Iris pigment epithelial cell (primary cell): ENCODE measurements at regions not wholly inside any gene's neighbourhood (a gene's known extent, or its start where the extent isn't known, plus 50 kb on each side); places are given as distances from the start of the nearest gene placed in this dataset.
"Not testable (repeated sequence)": the region's sequence is repeated elsewhere in the genome, so short reads cannot be mapped to it uniquely, and the experiment has no call there.

ENCODE experiments used
- DNase-seq: peaks from one replicate; pipeline ENCODE4 v3.0.0-alpha.2; 2011; ENCODE audit warnings: low read depth

DNA sequence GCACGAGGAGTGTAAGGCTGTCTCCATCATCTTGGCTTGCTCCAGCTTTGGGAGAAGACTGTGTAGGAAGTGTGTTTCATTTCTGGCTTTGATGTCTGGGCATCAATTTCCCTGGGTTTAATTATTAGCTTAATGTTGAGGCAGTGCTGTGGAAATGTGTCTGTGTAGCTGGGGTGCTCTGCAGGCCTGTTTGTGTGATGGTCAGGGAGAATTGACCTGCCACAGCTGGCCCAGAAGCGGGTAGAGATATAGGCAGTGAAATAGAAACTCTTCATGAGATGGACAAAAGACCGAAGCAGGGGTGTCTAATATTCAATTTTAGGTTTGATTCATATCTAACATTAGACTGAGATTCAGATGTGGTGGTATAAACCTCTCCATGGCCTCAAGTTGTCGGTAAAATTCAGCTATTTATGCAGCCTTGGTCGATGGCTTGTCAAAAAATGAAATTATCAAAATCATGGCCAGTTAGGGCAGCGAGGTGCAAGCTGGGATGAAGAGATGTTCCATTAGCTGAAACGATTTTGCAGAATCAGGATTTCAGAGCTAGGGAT is 95.3 kb upstream of the SNX9 start:
- no peak for DNase-seq

DNA sequence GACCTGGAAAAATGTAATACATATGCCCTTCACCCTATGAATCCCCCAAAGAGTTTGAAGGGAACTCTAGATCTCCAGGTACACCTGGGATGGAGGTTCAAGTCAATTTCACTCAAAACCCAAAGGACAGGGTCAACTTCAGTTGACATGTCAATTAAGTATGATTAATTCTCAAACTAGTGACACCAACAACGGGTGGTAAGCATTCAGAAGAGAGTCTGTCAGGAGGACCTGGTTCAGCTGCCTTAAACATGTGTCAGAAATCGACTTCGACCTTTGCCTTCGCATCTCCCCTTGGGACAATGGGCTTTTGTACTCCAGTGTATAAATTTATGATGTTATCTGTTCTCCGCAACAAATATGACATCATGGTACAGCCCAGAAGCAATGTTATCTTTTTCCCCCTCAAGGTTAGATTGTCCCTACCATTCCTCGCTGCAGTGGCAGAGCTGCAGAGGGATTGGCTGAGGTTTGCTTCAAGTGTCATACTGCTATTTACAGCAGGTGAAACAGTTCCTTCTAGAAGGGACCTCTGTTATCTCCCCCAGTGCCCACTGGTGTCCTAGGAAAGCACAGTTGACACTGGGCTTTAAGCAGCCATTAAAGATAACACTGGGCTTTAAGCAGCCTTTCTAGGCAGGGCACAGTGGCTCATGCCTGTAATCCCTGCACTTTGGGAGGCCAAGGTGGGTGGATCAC is 94.7 kb upstream of the SNX9 start:
- no peak for DNase-seq

DNA sequence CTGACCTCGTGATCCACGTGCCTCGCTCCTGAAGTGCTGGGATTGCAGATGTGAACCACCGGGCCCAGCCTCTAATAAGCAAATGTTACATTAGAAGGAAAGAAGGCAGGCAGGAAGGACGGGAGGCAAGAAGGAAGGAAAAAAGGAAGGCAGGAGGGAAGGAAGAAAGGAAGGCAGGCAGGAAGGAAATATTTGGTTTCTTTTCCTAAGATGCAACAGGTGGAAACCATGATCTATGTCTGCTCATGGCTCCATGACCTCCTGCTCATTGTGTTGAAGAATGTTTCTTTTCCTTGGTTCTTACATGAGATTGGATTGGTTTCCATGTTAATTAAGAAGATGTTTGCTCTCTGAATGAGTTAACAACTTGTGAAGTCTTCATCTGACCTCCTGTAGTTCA is 91.8 kb upstream of the SNX9 start:
- no peak for DNase-seq

DNA sequence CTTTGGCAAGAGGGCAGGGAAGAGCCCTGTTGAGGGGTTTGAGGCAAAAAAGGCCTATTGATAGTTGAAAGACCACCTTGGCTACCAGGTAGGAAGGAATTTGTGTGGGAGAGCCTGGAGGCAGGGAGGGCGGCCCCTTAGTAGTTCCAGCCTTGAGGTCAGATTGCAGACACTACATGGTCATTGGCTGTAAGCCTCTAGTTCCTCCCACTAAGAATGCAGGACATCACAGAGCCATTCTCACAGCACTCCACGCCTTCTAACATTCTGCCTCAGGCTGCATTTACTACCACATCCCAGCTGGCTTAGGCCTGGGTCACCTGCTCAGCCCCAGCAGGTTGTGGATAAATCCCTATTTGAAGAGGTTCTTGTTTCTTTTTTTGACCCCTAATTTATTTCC is 91.0 kb upstream of the SNX9 start:
- DNase-seq: no peak

DNA sequence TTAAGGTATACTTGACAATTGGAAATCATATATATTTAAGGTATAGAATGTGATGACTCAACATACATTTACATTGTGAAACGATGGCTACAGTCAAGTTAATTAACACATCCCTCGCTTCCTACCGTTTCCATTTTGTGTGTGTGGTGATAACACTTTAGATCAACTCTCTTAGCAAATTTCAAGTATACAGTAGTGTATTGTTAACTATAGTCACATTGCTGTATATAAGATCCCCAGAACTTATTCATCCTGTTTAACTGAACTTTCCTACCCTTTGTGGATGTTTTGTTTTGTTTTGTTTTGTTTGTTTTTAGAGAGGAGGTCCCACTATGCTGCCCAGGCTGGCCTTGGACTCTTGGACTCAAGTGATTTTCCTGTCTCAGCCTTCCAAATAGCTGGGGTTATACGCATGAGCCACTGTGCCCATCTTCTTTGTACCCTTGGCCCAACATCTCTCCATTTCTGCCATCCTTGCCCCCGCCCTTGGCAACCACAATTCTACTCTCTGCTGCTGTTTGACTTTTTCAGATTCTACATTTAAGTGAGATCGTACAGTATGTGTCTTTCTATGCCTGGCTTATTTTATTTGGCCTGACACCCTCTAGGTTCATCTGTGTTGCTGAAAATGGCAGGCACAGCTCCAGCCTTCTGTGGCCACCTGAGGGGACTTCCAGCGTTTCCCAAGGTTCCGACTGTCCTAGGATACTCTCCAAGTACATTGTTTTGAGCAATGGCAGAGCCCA is 90.5 kb upstream of the SNX9 start:
- no peak for DNase-seq

DNA sequence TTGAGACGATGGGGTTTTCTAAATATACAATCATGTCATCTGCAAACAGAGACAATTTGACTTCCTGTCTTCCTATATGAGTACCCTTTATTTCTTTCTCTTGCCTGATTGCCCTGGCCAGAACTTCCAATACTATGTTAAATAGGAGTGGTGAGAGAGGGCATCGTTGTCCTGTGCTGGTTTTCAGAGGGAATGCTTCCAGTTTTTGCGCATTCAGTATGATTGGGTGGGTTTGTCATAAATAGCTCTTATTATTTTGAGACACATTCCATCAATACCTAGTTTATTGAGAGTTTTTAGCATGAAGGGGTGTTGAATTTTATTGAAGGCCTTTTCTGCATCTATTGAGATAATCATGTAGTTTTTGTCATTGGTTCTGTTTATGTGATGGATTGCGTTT is 86.5 kb upstream of the SNX9 start:
- DNase-seq: not testable (repeated sequence)

DNA sequence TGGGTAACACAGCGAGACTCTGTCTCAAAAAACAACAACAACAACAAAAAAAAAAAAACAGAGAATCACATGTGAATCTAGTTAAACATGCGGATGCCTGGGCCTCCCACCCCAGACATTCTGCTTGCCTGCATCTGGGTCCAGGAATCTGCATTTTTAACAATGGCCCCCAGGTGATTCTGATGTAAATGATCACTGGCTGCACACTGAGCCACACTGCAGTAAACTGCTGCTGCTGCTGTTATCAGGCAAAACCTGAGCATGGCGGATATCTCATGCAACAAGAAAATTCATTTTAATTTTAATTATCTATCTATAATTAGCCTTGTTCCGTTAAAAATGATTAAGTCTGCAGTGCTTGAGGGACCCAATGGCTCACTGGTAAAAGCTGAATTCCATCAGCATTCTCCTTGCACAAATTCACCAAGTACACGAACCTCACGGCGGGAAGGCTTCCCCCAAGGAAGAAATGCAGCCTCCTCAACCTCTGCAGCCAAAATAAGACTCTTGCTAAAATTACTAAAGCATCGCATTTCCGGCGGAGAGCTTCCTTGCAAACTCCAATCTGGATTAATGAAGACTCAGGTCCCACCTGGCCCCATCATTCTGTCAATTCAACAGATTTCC is 81.6 kb upstream of the SNX9 start:
- no peak for DNase-seq

DNA sequence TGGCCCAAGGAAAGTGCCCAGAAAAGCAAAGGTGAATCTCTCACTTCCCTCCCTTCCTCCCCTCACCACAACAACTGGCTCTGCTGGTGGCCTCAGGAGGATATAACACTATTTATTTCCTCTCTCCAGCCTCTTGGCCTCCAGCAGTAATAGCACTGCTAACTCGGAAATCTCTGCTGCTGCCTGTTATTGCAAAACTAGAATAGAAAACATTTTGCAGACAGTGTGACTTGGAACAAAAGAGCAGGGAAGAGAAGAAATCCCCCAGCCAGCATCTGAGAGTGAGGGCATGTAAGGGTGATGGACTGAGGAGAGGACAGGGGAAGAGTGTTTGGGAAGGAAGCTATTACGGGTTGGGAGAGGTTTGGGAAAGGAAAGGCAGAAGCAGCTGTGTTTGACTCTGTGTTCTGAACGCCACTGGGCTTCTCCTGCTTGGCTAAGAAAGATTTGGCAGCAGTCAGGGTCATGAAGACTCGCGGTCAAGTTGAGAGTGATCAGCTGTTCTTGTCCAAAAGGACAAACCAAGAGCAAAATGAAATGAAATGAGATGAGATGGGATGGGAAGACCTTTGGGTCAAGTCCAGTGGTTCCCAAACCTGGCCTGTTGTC is 81.0 kb upstream of the SNX9 start:
- no peak for DNase-seq

DNA sequence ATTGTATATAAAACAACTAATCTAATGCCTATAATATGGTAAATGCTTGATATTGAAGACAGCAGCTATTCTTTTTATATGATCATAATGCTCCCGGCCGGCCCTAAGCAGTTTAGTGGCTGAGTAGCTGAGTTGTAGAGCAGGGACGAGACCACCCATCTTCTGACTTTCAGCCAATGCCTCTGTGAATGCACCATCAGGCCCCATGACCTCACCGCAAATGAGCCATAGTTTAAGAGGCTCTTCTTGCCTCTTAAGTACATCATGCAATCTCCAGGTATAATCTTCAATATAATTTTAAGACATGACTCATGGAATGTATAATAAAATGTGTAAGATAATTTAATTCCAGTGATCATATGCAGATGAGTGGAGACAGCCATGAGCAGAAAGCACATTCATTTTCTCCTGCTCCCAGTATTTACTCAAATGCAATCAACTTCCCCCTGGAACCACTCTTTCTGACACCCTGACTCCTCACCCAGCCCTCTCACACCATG is 78.9 kb upstream of the SNX9 start:
- DNase-seq: no peak

DNA sequence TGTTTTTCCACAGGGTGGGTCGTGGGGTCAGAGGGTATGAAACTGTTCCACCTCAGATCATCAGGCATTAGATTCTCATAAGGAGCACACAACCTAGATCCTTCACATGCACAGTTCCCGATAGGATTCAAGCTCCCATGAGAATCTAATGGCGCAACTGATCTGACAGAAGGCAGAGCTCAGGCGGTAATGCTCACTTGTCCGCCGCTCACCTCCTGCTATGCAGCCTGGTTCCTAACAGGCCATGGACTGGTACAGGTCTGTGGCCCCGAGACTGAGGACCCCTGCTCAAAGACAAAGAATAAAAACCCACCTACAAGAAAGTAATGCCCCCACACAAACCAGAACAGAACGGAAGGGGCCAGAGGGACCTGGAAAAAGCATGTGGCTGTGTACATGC is 76.1 kb upstream of the SNX9 start:
- no peak for DNase-seq

DNA sequence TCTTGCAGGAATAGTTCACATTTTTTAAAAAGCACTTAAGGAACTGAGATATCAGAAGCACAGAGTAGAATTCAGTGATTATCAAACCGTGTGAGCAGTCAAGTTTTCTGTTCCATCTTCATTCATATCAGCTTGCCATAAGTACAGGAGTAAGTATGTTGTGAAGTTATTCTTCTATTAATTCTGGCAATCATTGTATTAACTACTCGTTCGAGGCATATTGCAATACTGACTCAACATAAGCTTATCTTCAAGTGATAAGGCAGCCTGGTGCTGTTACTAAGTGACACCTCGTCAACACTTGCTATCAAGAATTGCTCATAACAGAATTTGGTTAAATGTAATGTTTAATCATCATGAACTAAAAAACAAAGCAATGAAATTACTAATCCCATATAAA is 75.7 kb upstream of the SNX9 start:
- DNase-seq: peak; percentile 38

DNA sequence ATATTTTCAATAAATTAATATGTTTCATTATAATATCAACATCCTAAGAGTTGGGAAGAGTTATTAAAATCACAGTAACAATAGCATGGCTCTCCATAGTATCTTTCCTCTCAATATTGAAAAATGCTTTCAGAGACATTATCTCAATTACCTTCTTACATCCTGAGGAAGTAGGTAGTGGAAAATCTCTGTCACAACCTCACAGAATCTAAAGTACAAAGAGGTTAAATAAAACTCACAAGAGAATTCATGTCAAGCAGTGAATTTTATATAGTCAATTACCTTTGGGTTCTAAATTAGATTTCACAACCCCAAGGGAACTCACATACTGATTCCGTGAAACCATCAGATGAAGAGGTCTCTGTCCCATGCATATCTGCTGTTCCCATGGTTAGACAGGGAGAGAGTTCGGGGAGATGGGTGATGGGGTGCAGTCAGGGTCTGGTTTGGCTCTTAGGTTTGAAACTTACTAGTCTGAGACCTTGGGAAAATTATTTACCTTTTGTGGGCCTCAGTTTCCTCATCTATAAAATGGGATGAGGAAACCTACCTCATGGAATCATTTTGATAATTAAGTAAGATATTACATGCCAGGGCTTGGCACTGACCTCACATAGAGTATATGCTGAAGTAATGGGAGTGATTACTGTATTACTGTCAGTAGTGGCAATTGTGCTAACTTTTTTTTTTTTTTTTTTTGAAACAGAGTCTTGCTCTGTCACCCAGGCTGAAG is 74.0 kb upstream of the SNX9 start:
- no peak for DNase-seq

DNA sequence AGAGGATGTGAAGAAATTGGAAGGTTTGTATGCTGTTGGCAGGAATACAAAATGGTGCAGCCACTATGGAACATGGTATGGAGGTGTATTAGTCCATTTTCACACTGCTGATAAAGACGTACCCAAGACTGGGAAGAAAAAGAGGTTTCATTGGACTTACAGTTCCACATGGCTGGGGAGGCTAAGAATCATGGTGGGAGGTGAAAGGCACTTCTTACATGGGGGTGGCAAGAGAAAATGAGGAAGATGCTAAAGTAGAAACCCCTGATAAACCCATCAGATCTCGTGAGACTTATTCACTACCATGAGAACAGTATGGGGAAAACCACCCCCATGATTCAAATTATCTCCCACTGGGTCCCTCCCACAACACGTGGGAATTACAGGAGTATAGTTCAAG is 72.1 kb upstream of the SNX9 start:
- not testable (repeated sequence) for DNase-seq

DNA sequence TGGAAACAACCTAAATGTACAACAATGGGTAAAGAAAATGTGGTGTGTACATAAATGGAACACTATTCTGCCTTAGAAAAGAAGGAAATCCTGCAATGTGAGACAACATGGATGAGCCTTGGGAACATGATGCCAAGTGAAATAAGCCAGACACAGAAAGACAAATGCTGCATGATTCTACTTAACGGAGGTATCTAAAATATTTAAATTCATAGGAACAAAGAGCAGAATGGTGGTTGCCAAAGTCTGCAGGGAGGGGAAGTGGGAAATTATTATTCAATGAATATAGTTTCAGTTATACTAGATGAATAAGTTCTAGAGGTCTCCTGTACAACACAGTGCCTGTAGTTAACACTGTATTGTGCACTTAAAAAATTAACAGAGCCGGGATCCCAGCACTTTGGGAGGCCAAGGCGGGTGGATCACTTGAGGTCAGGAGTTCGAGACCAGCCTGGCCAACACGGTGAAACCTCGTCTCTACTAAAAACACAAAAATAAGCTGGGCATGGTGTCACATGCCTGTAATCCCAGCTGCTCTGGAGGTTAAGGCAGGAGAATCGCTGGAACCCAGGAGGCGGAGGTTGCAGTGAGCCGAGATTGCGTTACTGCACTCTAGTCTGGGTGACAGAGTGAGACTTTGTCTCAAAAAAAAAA is 71.4 kb upstream of the SNX9 start:
- DNase-seq: no peak

DNA sequence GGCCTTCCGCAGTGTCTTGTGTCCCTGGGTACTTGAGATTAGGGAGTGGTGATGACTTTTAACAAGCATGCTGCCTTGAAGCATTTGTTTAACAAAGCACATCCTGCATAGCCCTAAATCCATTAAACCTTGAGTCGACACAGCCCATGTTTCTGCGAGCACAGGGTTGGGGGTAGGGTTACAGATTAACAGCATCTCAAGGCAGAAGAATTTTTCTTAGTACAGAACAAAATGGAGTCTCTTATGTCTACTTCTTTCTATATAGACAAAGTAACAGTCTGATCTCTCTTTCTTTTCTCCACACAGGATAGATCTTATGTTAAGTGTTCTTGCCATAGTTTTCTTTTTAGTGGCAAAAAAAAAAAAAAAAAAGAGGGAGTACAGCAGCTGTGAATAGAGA is 70.2 kb upstream of the SNX9 start:
- not testable (repeated sequence) for DNase-seq

DNA sequence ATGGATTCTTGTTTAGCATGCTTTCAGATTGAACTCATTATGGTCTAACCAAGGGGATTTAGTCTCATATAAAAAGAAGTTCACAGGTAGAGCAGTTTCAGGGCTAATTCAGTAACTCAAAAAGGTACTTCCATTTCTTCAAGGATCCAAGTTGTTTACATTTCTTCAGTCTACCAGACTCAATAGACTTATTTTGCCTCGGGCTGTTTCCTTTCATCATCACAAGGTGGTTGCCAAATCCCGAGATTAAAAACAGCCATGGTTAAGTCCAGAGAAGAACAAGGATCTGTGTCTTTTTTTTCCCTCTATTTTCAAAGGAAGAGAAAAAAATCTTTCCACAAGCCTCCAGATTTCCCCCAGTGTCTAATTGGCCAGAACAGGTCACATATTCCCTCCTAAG is 69.8 kb upstream of the SNX9 start:
- peak; percentile 38 for DNase-seq

DNA sequence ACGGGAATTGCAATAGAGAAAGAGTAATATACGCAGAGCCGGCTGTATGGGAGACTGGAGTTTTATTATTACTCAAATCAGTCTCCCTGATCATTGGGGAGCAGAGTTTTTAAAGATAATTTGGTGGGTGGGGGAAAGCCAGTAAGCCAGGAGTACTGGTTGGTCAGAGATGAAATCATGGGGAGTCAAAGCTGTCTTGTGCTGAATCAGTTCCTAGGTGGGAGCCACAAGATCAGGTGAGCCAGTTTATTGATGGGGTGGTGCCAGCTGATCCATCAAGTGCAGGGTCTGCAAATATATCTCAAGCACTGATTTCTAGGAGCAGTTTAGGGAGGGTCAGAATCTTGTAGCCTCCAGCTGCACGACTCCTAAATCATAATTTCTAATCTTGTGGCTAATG is 69.2 kb upstream of the SNX9 start:
- DNase-seq: not testable (repeated sequence)

DNA sequence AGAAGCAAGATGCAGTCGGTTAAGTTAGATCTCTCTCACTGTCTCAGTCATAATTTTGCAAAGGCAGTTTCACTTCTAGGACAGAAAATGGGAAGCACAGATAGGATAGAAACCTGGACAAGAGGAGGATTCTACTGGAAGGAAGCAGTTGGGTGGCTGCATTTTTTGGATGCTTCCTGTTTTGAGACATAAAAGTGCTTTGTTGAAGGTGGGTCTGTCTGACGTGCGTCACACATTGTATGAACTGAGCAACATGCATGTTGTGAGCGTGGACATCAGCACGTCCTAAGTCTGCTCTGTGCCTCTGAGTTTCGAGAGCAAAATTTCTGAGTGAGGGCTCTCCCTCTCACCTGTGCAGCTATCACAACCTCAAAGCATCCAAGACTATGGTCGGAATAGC is 68.7 kb upstream of the SNX9 start:
- DNase-seq: no peak

DNA sequence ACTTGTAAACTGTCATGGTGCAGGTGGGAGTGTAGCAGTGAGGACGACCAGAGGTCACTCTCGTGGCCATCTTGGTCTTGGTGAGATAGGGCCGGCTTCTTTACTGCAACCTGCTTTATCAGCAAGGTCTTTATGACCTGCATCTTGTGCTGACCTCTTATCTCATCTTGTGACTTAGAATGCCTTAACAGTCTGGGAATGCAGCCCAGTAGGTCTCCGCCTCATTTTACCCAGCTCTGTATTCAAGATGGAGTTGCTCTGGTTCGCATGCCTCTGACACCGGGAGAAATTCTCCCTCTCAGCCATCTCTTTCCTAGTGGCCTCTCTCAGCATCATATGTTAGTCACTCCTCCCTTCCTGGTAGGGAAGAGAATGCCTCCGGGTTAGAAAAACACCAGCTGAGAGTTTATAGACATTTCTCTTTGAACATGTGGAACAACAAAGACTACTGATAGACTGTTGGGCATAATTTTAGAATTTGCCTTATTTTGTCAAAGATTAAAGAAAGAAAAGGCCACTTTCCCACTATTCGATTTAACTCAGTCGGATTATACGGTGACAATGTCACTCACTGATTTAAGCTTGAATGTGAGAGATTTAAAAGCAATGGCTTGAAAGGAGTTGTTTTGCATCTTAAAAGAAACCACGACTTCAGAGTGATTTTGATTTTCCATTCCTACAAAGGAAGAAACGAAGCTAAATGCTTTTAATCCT is 67.9 kb upstream of the SNX9 start:
- DNase-seq: no peak

DNA sequence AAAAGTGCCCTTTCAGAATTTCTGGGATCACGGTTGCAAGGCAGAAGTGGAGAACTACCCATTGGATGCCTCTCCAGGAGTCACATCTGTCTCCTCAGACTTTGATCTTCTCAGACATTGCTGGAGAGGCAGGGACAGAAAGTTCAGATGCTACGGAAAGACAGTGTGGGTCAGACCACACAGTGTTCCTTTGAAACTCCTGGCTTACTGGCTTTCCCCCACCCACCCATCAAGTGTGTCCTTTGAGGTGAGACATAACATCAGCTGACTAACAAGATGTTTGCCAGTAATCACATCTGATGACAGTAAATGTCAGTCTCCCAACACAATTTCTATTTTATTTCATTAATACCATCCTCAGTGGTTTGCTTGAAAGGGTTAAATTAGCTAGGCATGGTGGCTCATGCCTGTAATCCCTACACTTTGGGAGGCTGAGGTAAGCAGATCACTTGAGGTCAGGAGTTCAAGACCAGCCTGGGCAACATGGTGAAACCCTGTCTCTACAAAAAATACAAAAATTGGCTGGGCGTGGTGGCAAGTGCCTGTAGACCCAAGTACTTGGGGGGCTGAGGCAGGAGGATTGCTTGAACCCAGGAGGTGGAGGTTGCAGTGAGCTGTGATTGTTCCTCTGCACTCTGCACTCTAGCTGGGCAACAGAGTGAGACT is 67.2 kb upstream of the SNX9 start:
- DNase-seq: no peak
